ENCODE measurements at regions not wholly inside any gene's neighbourhood (a gene's known extent, or its start where the extent isn't known, plus 50 kb on each side); places are given as distances from the start of the nearest gene placed in this dataset.

DNA sequence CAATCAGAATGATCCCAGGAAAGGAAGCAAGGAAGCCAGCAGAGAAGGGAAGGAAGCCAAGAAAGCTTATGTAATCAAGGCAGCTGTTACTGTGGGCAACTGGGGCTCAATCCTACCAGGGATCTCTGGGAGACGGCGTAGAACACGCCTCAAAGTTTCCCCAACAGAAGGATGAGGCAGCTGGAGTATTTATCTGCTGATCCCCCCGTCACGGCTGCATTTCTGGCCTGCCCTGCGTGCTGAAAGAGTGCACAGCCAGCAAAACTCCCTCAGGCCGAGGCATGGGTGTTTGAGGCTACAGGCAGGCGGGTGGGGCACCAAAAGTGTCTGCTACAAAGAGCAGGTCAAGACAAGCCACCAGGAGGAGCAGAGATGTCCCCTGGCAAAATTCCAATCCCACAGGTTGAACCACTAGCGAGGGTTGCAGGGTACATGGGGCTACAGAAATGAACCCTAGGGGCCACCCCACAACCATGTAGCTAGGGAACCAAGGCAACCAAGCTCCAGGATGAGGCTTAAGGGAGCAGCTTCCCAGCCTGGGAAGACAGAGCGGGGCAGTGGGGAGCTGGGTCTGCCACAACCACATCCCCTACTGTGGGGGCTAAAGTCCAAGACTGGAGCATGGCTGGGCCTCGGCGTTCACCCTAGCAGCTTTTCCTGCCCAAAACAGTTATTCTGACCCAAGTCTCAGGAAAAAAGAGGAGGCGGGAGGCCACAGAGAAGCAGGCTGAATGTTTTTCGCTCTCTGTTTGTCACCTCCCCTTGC is 113.4 kb downstream of the BCOR start:
- peak; percentile 26 for DNase-seq (ENCODE audit: low spot score)

DNA sequence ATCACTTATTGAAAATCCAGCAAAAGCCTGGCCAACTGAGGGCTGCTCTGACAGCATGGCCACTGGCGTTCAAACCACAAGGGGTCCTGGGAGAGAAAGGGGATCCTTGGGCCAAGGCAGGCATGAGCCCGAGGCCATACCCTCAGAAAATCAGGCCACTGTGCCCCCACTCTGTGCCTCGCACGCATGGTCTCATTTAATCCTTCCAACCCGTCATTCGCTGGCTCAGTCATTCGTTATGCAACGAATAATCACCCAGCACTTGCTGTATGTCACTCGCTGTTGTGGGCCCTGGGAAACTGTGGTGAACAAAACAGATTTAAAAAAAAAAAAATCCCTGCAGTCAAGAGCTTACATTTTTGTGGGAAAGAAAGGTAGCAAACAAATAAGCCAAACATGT is 112.7 kb downstream of the BCOR start:
- no peak for DNase-seq (ENCODE audit: low spot score)

- DNase-seq (ENCODE audit: low spot score): no peak
Measured at GRCh38 chrX:39985551-39985950, 112.2 kb downstream of the BCOR start.

DNA sequence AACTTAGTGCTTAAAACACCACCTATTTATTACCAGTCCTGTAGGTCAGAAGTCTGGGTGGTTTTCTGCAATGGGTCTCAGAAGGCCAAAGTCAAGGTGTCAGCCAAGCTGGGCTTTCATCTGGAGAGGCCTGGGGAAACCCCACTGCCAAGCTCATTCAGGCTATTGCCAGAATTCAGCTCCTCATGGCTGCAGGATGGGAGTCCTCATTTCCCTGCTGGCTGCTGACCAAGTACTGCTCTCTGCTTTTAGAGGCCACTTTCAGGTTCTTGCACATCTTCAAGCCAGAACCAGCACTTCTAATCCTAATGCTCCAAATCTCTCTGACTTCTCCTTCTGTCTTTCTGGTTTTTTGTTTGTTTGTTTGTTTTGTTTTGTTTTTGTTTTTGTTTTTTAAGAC is 109.3 kb downstream of the BCOR start:
- no peak for DNase-seq (ENCODE audit: low spot score)

GRCh38 chrX:39990388-39990787 is 107.4 kb downstream of the BCOR start:
- no peak for DNase-seq (ENCODE audit: low spot score)

DNA sequence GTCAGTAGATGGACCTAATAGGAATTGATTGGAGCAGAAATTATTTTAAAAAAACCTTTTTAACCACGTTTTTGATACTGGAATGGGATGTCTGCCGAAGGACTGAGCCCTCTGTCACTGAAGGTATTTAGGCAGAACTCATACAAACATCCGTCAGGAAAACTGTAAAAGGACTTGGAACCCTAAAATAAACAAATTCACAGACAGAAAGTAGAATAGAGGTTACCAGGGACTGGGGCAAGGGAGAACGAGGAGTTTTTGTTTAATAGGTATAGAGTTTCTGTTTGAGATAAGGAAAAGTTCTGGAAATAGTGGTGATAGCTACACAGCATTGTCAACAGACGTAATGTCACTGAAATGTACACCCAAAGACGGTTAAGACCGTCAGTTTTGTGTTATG is 105.5 kb downstream of the BCOR start:
- no peak for DNase-seq (ENCODE audit: low spot score)

DNA sequence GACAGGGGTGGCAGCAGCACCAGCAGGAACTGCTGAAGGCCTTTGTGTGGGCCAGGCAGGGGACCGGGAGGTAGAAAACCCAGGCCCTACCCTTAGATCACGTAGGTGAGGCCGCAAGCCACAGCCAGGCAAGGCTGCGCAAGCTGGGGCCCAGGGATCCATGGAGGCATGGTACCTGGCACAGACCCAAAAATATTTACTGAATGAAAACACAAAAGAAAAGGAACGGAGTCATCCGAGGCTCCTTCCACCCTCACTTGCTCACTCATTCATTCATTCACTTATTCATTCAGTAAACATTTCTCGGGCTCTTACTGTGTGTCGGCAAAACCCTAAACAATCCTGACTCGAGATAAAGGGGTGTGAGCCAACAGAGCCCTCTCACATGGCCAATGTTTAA is 102.3 kb downstream of the BCOR start:
- DNase-seq (ENCODE audit: low spot score): no peak

DNA sequence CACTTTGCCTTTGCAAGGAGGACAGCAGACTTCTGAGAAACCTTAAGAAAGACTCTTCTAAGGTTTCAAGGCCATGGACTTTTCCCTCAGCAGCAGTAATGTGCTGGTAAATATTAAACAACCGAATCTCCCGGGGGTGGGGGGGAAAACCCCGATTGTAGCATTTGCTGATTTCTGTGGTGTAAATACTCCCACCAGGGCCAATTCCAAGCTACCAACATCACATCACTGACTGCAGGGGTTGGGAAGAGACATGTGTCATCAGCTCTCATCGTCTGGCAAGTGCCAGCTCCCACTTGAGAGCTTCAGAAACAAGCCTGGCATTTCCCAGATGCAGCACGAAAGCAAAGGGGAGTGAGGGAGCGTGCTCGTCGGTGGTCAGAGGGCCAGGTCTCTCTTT is 101.2 kb downstream of the BCOR start:
- no peak for DNase-seq (ENCODE audit: low spot score)

- DNase-seq (ENCODE audit: low spot score): no peak
Measured at GRCh38 chrX:39998636-39999406, 98.9 kb downstream of the BCOR start.
